ENCODE measurements at regions not wholly inside any gene's neighbourhood (a gene's known extent, or its start where the extent isn't known, plus 50 kb on each side); places are given as distances from the start of the nearest gene placed in this dataset.

DNA sequence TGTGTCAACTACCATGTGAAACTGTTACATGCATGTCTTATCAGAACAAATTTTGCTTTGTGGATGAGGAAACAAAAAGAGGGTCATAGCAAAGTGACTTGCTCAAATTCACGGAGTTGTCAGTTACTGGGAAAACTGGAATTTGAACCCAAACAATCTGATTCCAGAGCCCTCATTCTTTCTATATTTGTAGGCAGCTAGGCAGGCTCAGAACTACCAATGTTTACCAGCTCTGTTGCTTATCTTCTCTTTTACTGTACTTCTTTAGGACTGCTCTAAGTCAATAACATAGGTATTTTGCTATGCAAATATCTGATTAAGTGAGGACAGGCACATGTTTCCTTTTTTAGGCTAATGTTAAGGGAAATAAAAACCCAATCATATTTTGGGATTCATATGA lies 450.5 kb downstream of the ZPLD1 start:
- Histone ChIP-seq H3K18ac (ENCODE audit: extremely low read depth, low read length) (no peak overlapping the region), H3K23me2 (ENCODE audit: low read depth, low read length) (no peaks in the 10 kb centered on the region), H3K9me3 (ENCODE audit: insufficient read depth in 2 of 2, low read depth in 1 of 2, low read length in 1 of 2) (no peaks in the 10 kb centered on the region), H3K79me2 (ENCODE audit: control insufficient read depth in 1 of 2, insufficient read depth in 2 of 2, low read length in 2 of 2) (no peaks in the 10 kb centered on the region), H3K4me2 (ENCODE audit: insufficient read depth in 1 of 2, low read depth in 2 of 2, low read length in 2 of 2) (no peak overlapping the region), H2BK120ac (replicated peaks; ENCODE audit: low read depth, low read length) (no peak overlapping the region), H3K4me3 (ENCODE audit: extremely low read depth in 1 of 4, insufficient read depth in 2 of 4, low read depth in 3 of 4, low read length in 4 of 4) (no peak overlapping the region), H3K4ac (replicated peaks; ENCODE audit: insufficient read length, low read depth, low read length) (no peak overlapping the region), H3K9ac (replicated peaks in 1 of 4; ENCODE audit: extremely low read depth in 1 of 4, low read depth in 3 of 4, low read length in 3 of 4) (no peak overlapping the region; a peak in 1 of 7 replicates), H4K20me1 (replicated peaks in 1 of 2; ENCODE audit: control insufficient read depth in 1 of 2, insufficient read depth in 2 of 2, low read length in 2 of 2) (no peaks in the 10 kb centered on the region), H2AK5ac (ENCODE audit: low read depth, low read length) (no peak overlapping the region), H2BK20ac (ENCODE audit: low read length) (no peak overlapping the region), H4K8ac (ENCODE audit: extremely low read depth, insufficient read depth, low read length) (no peak overlapping the region), H2BK5ac (ENCODE audit: low read depth, low read length) (no peak overlapping the region), H4K5ac (ENCODE audit: insufficient read length, low read depth, low read length) (no peak overlapping the region), H3K79me1 (ENCODE audit: low read depth, low read length) (no peaks in the 10 kb centered on the region), H2BK15ac (ENCODE audit: low read length) (no peak overlapping the region), H3K23ac (ENCODE audit: insufficient read length) (no peak overlapping the region), H2AFZ (ENCODE audit: low read length) (no peak overlapping the region), H2BK12ac (ENCODE audit: low read depth, low read length) (no peak overlapping the region), H3K27ac (ENCODE audit: low read depth, low read length) (no peak overlapping the region), H3K14ac (ENCODE audit: insufficient read length) (no peak overlapping the region), H4K91ac (replicated peaks; ENCODE audit: insufficient read length, low read length) (no peak overlapping the region), H3K36me3 (ENCODE audit: control insufficient read depth in 2 of 4, insufficient read depth in 4 of 4, low read length in 3 of 4) (no peaks in the 10 kb centered on the region), H3K56ac (replicated peaks; ENCODE audit: insufficient read length, low read depth, low read length) (no peak overlapping the region), H3K4me1 (replicated peaks in 1 of 4; ENCODE audit: control insufficient read depth in 3 of 4, insufficient read depth in 4 of 4, low read length in 3 of 4) (no peaks in the 10 kb centered on the region), H3K27me3 (replicated peaks in 1 of 4; ENCODE audit: control insufficient read depth in 3 of 4, extremely low read depth in 1 of 4, insufficient read depth in 3 of 4, low read length in 3 of 4) (no peaks in the 10 kb centered on the region)
- FAIRE-seq (no peak), DNase-seq (ENCODE audit: low read depth in 1 of 2, low spot score in 2 of 2) (no peak)
- TF ChIP-seq RFX5 (IDR thresholded peaks at IDR 0.05; ENCODE audit: borderline replicate concordance, low read depth, low read length) (no peak), CBX5 (IDR thresholded peaks at IDR 0.05; ENCODE audit: low read depth, low read length) (no peak), EP300 (IDR thresholded peaks at IDR 0.05; ENCODE audit: borderline replicate concordance in 1 of 2, low read depth in 2 of 2, low read length in 2 of 2) (no peak)
- WGBS, 2 experiments (ENCODE audit: extremely low coverage in 1 of 2, insufficient coverage in 1 of 2, insufficient read length in 1 of 2, insufficient replicate concordance in 2 of 2, low coverage in 1 of 2, low lambda C conversion rate in 2 of 2, missing lambda C conversion rate in 1 of 2), result 100% methylated on average over 1 of the region's 1 CpG; no CpG with 5 or more reads in 1 of the 2 experiments
- ChIA-PET CTCF (ENCODE audit: partially characterized antibody) (no interaction called here), POLR2A (ENCODE audit: partially characterized antibody) (no interaction called here)
